HepG2 (cell line): ENCODE measurements at regions not wholly inside any gene's neighbourhood (a gene's known extent, or its start where the extent isn't known, plus 50 kb on each side); places are given as distances from the start of the nearest gene placed in this dataset.

Experiments used
- ATAC-seq: fragments of 200-7000 bp; cut with Tn5 transposase; 3 replicates; pipeline ENCODE4 v1.9.1; 2020; ENCODE audit warnings: mild to moderate bottlenecking, moderate library complexity
- BruUV-seq: library from RNA; stranded (reverse); fragments of 400-500 nt; replicated peaks from 2 replicates; lab custom pipeline; 2021; lab: Mats Ljungman, UMichigan
- CTCF ChIA-PET: fragments of 300-600 bp; formaldehyde crosslinking; extraction: SDS; loops from one replicate; lab custom pipeline; 2021; ENCODE audit warnings: low total read pairs, inconsistent platforms, low intra/inter-chr PET ratio; lab: Yijun Ruan, JAX
- POLR2A ChIA-PET: fragments of 350-600 bp; sonication (Branson Sonifier 250); formaldehyde crosslinking; loops from one replicate; lab custom pipeline; 2020; ENCODE audit warnings: antibody characterized with exemption, inconsistent platforms; lab: Yijun Ruan, JAX
- DNase-seq: peaks from one replicate; pipeline ENCODE4 v3.0.0-alpha.2; 2015; ENCODE audit warnings: low spot score
- FAIRE-seq: peaks from 3 replicates; lab custom pipeline; 2011; peaks lifted over from hg19 to GRCh38; lab: Jason Lieb, UNC
- H2AFZ ChIP-seq: one replicate; pipeline ENCODE4 v1.6.1; 2011; ENCODE audit warnings: low read length, inconsistent platforms
- H3K27ac ChIP-seq: fragments of 300-600 bp; 3 replicates; pipeline ENCODE4 v1.8.0; 2011; ENCODE audit warnings: mixed run types, mild to moderate bottlenecking, mixed read lengths, low read length, inconsistent platforms; ENCODE audit not compliant: insufficient read depth; ENCODE audit errors: extremely low read length
- H3K27me3 ChIP-seq, 2 experiments: fragments of 200-600 bp in 1 of 2; 2 replicates in 1 of 2; 3 replicates in 1 of 2; pipeline versions ENCODE4 v1.6.0 to v1.8.0; 2011; ENCODE audit warnings: low read length in 2 of 2, mild to moderate bottlenecking in 2 of 2, moderate library complexity in 2 of 2, inconsistent platforms in 1 of 2; ENCODE audit not compliant: insufficient read depth in 2 of 2, control insufficient read depth in 1 of 2
- H3K36me3 ChIP-seq, 2 experiments: fragments of 200-600 bp in 1 of 2; replicated peaks in 1 of 2; 2 replicates in 1 of 2; 3 replicates in 1 of 2; pipeline versions ENCODE4 v1.5.1 to v1.8.0; 2011; ENCODE audit warnings: low read length in 2 of 2, inconsistent platforms in 1 of 2; ENCODE audit not compliant: insufficient read depth in 2 of 2, control insufficient read depth in 1 of 2
- H3K4me1 ChIP-seq: 2 replicates; pipeline ENCODE4 v1.5.1; 2012; ENCODE audit warnings: low read length, inconsistent platforms; ENCODE audit not compliant: insufficient read depth
- H3K4me2 ChIP-seq: 2 replicates; pipeline ENCODE4 v1.6.0; 2011; ENCODE audit warnings: low read depth, low read length, inconsistent platforms
- H3K4me3 ChIP-seq, 3 experiments: fragments of 200-600 bp in 1 of 3; sonication (generic), shearing (Covaris generic) in 1 of 3; replicated peaks in 1 of 3; 2 replicates each; pipeline ENCODE4 v1.5.1; 2011 to 2016; ENCODE audit warnings: low read length in 3 of 3, inconsistent platforms in 2 of 3, low read depth in 2 of 3, mild to moderate bottlenecking in 2 of 3, control low read depth in 1 of 3, mixed read lengths in 1 of 3; ENCODE audit not compliant: insufficient read depth in 1 of 3
- H3K79me2 ChIP-seq: one replicate; pipeline ENCODE4 v1.6.1; 2011; ENCODE audit warnings: low read length, inconsistent platforms; ENCODE audit not compliant: insufficient read depth
- H3K9ac ChIP-seq: 2 replicates; pipeline ENCODE4 v1.6.0; 2011; ENCODE audit warnings: mild to moderate bottlenecking, low read depth, low read length, inconsistent platforms; ENCODE audit not compliant: insufficient read depth
- H3K9me3 ChIP-seq: 2 replicates; pipeline ENCODE4 v1.5.1; 2012; ENCODE audit warnings: mild to moderate bottlenecking, low read length
- H4K20me1 ChIP-seq: 2 replicates; pipeline ENCODE4 v1.6.0; 2011; ENCODE audit warnings: inconsistent platforms, mild to moderate bottlenecking, low read length, moderate library complexity; ENCODE audit not compliant: insufficient read depth
- BCL6 ChIP-seq: IDR thresholded peaks from 2 replicates; pipeline ENCODE4 v1.6.1; 2016; ENCODE audit warnings: missing genetic modification reagents, missing compliant biosample characterization
- EP300 ChIP-seq, 3 experiments: sonication (generic) in 1 of 3; formaldehyde crosslinking in 1 of 3; IDR thresholded peaks; 2 replicates each; pipeline versions ENCODE4 v1.5.1 to v1.6.1; 2011 to 2020; ENCODE audit warnings: low read depth in 2 of 3, low read length in 2 of 3, borderline replicate concordance in 1 of 3, improper control_type of control experiment in 1 of 3, mild to moderate bottlenecking in 1 of 3, missing genetic modification reagents in 1 of 3, moderate library complexity in 1 of 3
- GLMP ChIP-seq: sonication (generic); formaldehyde crosslinking; IDR thresholded peaks from 2 replicates; pipeline ENCODE4 v1.9.0; 2021; ENCODE audit warnings: missing genetic modification reagents, mild to moderate bottlenecking, borderline replicate concordance
- HMGA1 ChIP-seq: sonication (generic); formaldehyde crosslinking; conservative IDR thresholded peaks from 2 replicates; pipeline ENCODE4 v1.4.0; 2020; ENCODE audit warnings: missing genetic modification reagents
- MED1 ChIP-seq: sonication (generic); formaldehyde crosslinking; IDR thresholded peaks from 2 replicates; pipeline ENCODE4 v1.4.0; 2020; ENCODE audit warnings: missing genetic modification reagents
- NR2F6 ChIP-seq, 2 experiments: IDR thresholded peaks; 2 replicates each; pipeline ENCODE4 v1.6.1; 2016; ENCODE audit warnings: antibody characterized with exemption in 1 of 2, mild to moderate bottlenecking in 1 of 2
- RBM39 ChIP-seq: fragments of 200-400 bp; formaldehyde crosslinking; IDR thresholded peaks from one replicate; pipeline ENCODE4 v1.6.1; 2018; ENCODE audit warnings: antibody characterized with exemption, mild to moderate bottlenecking, low read depth, low read length; ENCODE audit not compliant: poor library complexity, severe bottlenecking
- SSRP1 ChIP-seq: IDR thresholded peaks from 2 replicates; pipeline ENCODE4 v1.6.1; 2016; ENCODE audit warnings: control low read depth
- TOPORS ChIP-seq: sonication (generic); formaldehyde crosslinking; IDR thresholded peaks from 2 replicates; pipeline ENCODE4 v1.8.0; 2023; ENCODE audit warnings: mild to moderate bottlenecking, missing genetic modification reagents
- ZHX1 ChIP-seq: sonication (generic); formaldehyde crosslinking; IDR thresholded peaks from 2 replicates; pipeline ENCODE4 v1.8.1; 2022; ENCODE audit warnings: low read depth, mild to moderate bottlenecking, missing genetic modification reagents
- ZNF121 ChIP-seq: sonication (generic); formaldehyde crosslinking; IDR thresholded peaks from 2 replicates; pipeline ENCODE4 v1.5.0; 2020; ENCODE audit warnings: mild to moderate bottlenecking, missing genetic modification reagents
- ZNF513 ChIP-seq: sonication (generic); formaldehyde crosslinking; conservative IDR thresholded peaks from 2 replicates; pipeline ENCODE4 v1.5.0; 2020; ENCODE audit warnings: missing genetic modification reagents
- ZNF609 ChIP-seq: sonication (generic); formaldehyde crosslinking; IDR thresholded peaks from 2 replicates; pipeline ENCODE4 v1.4.0; 2020; ENCODE audit warnings: mild to moderate bottlenecking, missing genetic modification reagents, borderline replicate concordance
- ZNF674 ChIP-seq: sonication (generic); formaldehyde crosslinking; IDR thresholded peaks from 2 replicates; pipeline ENCODE4 v1.5.0; 2020; ENCODE audit warnings: low read depth, mild to moderate bottlenecking, missing genetic modification reagents
- ZSCAN22 ChIP-seq: sonication (generic); formaldehyde crosslinking; IDR thresholded peaks from 2 replicates; pipeline ENCODE4 v1.4.0; 2020; ENCODE audit warnings: mild to moderate bottlenecking, missing genetic modification reagents
- WGBS: methylation state at CpG from one replicate; pipeline ENCODE4 v1.1.6; 2017; ENCODE audit warnings: low lambda C conversion rate; 5-methylcytosine and 5-hydroxymethylcytosine counted together
- in situ Hi-C: cut with HindIII; loops from 2 replicates; pipeline ENCODE4 v1.10.0; 2017; ENCODE audit warnings: low pct_unique_long_range_greater_than_20kb; ENCODE audit not compliant: extremely low pct_ligation_motif_present
- intact Hi-C: fragments of 100-400 bp; cut with micrococcal nuclease; formaldehyde crosslinking; loops from one replicate; pipeline ENCODE4 v1.10.0; 2022; ENCODE audit not compliant: unreplicated experiment

- Histone ChIP-seq H3K4me2 (no peak overlapping the region), H4K20me1 (no peaks in the 10 kb centered on the region), H3K4me3 (no peak overlapping the region), H3K9ac (no peak overlapping the region), H3K79me2 (no peaks in the 10 kb centered on the region), H3K4me1 (no peaks in the 10 kb centered on the region), H3K27me3 (no peaks in the 10 kb centered on the region), H3K27ac (no peak overlapping the region), H2AFZ (no peak overlapping the region), H3K9me3 (no peaks in the 10 kb centered on the region), H3K36me3 (no peaks in the 10 kb centered on the region)
- WGBS = 45% methylated on average over 3 of the region's 4 CpGs
- FAIRE-seq = no peak
- intact Hi-C loops (no loop called here), in situ Hi-C loops (no loop called here)
- CTCF ChIA-PET = no interaction called here
- no peak for DNase-seq
- no TSS peak for BruUV-seq
- POLR2A ChIA-PET = no interaction called here
- ATAC-seq = no peak
- TF ChIP-seq MED1 (CRISPR knock-in tag) (no peak), RBM39 (no peak), BCL6 (CRISPR knock-in tag) (no peak), HMGA1 (CRISPR knock-in tag) (no peak), ZNF513 (CRISPR knock-in tag) (no peak), ZSCAN22 (CRISPR knock-in tag) (no peak), SSRP1 (no peak), ZHX1 (CRISPR knock-in tag) (no peak), ZNF609 (CRISPR knock-in tag) (no peak), NR2F6 (IDR thresholded peaks at IDR 0.05) (no peak), NR2F6 (CRISPR knock-in tag; IDR thresholded peaks at IDR 0.05) (no peak), TOPORS (no peak), ZNF121 (no peak), EP300 (IDR thresholded peaks at IDR 0.05; ENCODE audit: low read depth in 2 of 2, low read length in 2 of 2) (no peak), EP300 (CRISPR knock-in tag; IDR thresholded peaks at IDR 0.05; ENCODE audit: borderline replicate concordance) (no peak), GLMP (CRISPR knock-in tag) (no peak), ZNF674 (no peak)
Measured at GRCh38 chr9:106528158-106528557, 334.8 kb upstream of the ZNF462 start.
